Suprapubic skin (tissue), 4 donors: ENCODE measurements at regions not wholly inside any gene's neighbourhood (a gene's known extent, or its start where the extent isn't known, plus 50 kb on each side); places are given as distances from the start of the nearest gene placed in this dataset.

Experiments used
- DNase-seq, 2 donors: peaks; one replicate each; pipeline ENCODE4 v3.0.0-alpha.2; 2019; ENCODE audit warnings: low spot score in 2 of 2
- H3K27ac ChIP-seq: fragments of 200-600 bp; sonication (generic); one replicate; pipeline ENCODE4 v1.5.1; 2019
- H3K27me3 ChIP-seq: fragments of 200-600 bp; sonication (generic); one replicate; pipeline ENCODE4 v1.5.1; 2019
- H3K36me3 ChIP-seq: fragments of 200-600 bp; sonication (generic); one replicate; pipeline ENCODE4 v1.5.1; 2019
- H3K4me1 ChIP-seq: fragments of 200-600 bp; sonication (generic); one replicate; pipeline ENCODE4 v1.5.1; 2019
- H3K4me3 ChIP-seq: fragments of 200-600 bp; sonication (generic); one replicate; pipeline ENCODE4 v1.5.1; 2019; ENCODE audit warnings: mild to moderate bottlenecking
- H3K9me3 ChIP-seq: fragments of 200-600 bp; sonication (generic); one replicate; pipeline ENCODE4 v1.5.1; 2019
- EP300 ChIP-seq: sonication (generic); formaldehyde crosslinking; IDR thresholded peaks from one replicate; pipeline ENCODE4 v1.6.1; 2017; ENCODE audit warnings: antibody characterized with exemption
- POLR2A ChIP-seq, 2 donors: fragments of 450-650 bp; IDR thresholded peaks; one replicate each; pipeline ENCODE4 v1.6.1; 2017; ENCODE audit warnings: antibody characterized with exemption in 2 of 2, mild to moderate bottlenecking in 2 of 2, moderate library complexity in 2 of 2
- POLR2AphosphoS5 ChIP-seq, 3 donors: sonication (generic); formaldehyde crosslinking; IDR thresholded peaks; one replicate each; pipeline ENCODE4 v1.6.1; 2017; ENCODE audit warnings: antibody characterized with exemption in 3 of 3
- WGBS: methylation state at CpG from one replicate; pipeline ENCODE4 v1.1.5; 2018; 5-methylcytosine and 5-hydroxymethylcytosine counted together
- TF ChIP-seq, protein P1 (sequence below), 2 donors: fragments of 200-600 bp in 1 of 2; fragments of 450-650 bp in 1 of 2; sonication (generic) in 1 of 2; IDR thresholded peaks; one replicate each; pipeline ENCODE4 v1.5.1; 2016 to 2019; ENCODE audit warnings: antibody characterized with exemption in 2 of 2, mild to moderate bottlenecking in 1 of 2, moderate library complexity in 1 of 2

DNA sequence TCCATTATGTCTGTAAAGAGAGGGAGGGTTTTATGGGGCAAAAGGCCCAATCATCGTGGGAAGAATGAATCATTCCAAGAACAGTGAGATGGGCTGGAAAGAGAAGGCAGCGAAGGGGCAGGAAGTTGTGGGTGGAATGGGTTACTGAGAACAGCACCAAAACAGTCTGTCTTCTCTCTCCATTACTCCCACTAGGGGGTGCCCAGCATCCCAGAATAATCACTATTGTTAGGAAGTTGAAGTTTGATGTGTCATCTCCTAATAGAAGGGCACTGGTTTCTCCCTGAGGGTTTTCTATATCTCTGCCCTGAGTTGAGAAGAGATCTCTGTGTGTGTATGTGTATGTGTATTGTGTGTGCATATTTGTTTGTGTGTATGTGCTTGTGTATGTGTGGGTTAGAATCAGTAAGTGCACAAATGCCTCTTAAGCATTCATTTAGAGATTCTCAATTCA lies 76.6 kb upstream of the MAP4K3 start:
- no peak overlapping the region for H3K27ac ChIP-seq
- WGBS = 45% methylated on average over 2 of the region's 2 CpGs
- no peaks in the 10 kb centered on the region for H3K36me3 ChIP-seq
- no peaks in the 10 kb centered on the region for H3K4me1 ChIP-seq
- no peak overlapping the region for H3K4me3 ChIP-seq
- DNase-seq = no peak
- no peaks in the 10 kb centered on the region for H3K27me3 ChIP-seq
- no peaks in the 10 kb centered on the region for H3K9me3 ChIP-seq
- no peak for TF ChIP-seq POLR2AphosphoS5 (IDR thresholded peaks at IDR 0.05)
- TF ChIP-seq, protein P1, sequence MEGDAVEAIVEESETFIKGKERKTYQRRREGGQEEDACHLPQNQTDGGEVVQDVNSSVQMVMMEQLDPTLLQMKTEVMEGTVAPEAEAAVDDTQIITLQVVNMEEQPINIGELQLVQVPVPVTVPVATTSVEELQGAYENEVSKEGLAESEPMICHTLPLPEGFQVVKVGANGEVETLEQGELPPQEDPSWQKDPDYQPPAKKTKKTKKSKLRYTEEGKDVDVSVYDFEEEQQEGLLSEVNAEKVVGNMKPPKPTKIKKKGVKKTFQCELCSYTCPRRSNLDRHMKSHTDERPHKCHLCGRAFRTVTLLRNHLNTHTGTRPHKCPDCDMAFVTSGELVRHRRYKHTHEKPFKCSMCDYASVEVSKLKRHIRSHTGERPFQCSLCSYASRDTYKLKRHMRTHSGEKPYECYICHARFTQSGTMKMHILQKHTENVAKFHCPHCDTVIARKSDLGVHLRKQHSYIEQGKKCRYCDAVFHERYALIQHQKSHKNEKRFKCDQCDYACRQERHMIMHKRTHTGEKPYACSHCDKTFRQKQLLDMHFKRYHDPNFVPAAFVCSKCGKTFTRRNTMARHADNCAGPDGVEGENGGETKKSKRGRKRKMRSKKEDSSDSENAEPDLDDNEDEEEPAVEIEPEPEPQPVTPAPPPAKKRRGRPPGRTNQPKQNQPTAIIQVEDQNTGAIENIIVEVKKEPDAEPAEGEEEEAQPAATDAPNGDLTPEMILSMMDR (IDR thresholded peaks at IDR 0.05) = peak; percentile 16 to 33

DNA sequence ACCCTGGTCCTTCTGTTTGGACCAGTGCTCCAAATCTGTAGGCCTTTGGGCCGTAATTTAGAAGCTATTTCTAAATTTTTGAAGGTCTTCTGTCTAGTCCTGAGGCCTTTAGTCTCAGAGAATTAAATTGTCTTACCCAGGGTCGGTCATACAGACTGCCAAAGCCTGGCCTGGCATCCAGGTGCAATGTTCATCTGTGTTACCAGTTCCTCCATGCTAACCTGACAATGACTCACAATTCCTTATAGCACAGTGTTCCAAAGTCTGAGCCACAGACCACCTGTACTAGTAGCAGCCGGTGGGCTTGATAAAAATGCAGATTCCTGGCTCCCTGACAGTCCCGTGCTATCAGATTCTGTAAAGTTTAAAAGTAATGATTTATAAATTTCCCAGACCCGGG lies 77.7 kb upstream of the MAP4K3 start:
- Histone ChIP-seq H3K9me3 (no peaks in the 10 kb centered on the region), H3K4me1 (no peaks in the 10 kb centered on the region), H3K36me3 (no peaks in the 10 kb centered on the region), H3K4me3 (no peak overlapping the region), H3K27me3 (no peaks in the 10 kb centered on the region), H3K27ac (no peak overlapping the region)
- no peak for DNase-seq
- 96% methylated on average over 5 of the region's 5 CpGs for WGBS
- TF ChIP-seq POLR2AphosphoS5 (IDR thresholded peaks at IDR 0.05) (no peak), EP300 (no peak), POLR2A (IDR thresholded peaks at IDR 0.05) (no peak)
- TF ChIP-seq, protein P1 (IDR thresholded peaks at IDR 0.05) = no peak

DNA sequence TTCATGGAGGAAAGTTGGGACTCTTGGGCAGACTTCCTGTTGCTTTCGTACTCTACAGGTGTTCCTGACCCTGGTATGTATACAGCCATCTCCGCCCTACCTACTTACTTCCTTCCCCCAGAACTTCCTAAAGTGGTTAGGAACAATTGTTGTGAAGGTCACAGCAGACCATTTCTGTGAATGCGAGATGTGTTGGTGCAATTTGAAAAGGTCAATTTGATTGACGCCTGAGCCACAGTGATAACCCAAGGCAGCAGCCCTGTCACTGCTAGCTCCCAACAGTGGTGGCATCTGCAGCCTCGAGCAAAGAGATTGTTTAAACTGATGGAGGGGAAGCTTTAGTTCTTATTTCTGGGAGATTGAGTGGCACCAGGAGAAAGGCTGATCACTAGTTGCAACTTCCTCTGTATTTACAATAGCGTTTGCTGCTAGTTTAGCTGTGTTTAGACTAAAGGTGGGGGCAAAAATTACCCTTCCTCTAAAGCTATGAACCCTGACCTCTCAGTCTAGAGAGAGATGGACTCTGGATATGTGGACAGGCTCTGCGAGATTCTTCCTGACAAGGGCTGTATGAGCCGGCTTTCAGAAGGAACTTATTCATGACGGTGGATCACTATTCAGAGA lies 78.3 kb upstream of the MAP4K3 start:
- H3K9me3 ChIP-seq = no peaks in the 10 kb centered on the region
- WGBS = 91% methylated on average over 9 of the region's 9 CpGs
- TF ChIP-seq EP300 (no peak), POLR2AphosphoS5 (IDR thresholded peaks at IDR 0.05) (no peak), POLR2A (IDR thresholded peaks at IDR 0.05) (no peak)
- TF ChIP-seq, protein P1 (IDR thresholded peaks at IDR 0.05) = no peak
- H3K27ac ChIP-seq = no peak overlapping the region
- H3K27me3 ChIP-seq = no peaks in the 10 kb centered on the region
- no peaks in the 10 kb centered on the region for H3K36me3 ChIP-seq
- no peak for DNase-seq
- no peaks in the 10 kb centered on the region for H3K4me1 ChIP-seq
- H3K4me3 ChIP-seq = no peak overlapping the region

DNA sequence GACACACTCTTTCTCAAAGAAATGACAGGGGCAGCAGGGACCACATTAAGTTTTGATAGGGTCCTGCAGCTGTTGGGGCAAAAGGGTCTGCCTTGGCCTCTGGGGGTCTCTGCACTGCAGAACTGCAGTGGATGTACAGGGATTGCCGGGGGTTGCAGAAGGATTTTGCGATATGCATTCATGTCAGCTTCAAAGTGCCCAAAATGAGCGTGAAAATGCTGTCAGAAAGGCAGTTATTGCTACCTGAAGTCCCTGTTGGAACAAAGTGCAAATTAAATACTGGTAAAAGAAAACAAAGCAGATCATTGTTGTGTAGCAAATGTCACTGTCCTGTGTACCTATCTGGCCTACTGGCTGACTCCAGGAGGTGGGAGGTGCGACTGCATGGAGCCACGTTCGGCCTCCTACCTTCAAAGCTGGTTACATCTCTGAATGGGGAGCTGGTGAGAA lies 78.8 kb upstream of the MAP4K3 start:
- Histone ChIP-seq H3K36me3 (no peaks in the 10 kb centered on the region), H3K9me3 (no peaks in the 10 kb centered on the region), H3K4me3 (no peak overlapping the region), H3K4me1 (no peaks in the 10 kb centered on the region), H3K27ac (no peak overlapping the region), H3K27me3 (no peaks in the 10 kb centered on the region)
- no peak for DNase-seq
- 87% methylated on average over 6 of the region's 6 CpGs for whole genome bisulfite sequencing
- no peak for TF ChIP-seq POLR2AphosphoS5 (IDR thresholded peaks at IDR 0.05)
- no peak for TF ChIP-seq EP300
- TF ChIP-seq POLR2A (IDR thresholded peaks at IDR 0.05) = no peak
- TF ChIP-seq, protein P1 (IDR thresholded peaks at IDR 0.05) = no peak

DNA sequence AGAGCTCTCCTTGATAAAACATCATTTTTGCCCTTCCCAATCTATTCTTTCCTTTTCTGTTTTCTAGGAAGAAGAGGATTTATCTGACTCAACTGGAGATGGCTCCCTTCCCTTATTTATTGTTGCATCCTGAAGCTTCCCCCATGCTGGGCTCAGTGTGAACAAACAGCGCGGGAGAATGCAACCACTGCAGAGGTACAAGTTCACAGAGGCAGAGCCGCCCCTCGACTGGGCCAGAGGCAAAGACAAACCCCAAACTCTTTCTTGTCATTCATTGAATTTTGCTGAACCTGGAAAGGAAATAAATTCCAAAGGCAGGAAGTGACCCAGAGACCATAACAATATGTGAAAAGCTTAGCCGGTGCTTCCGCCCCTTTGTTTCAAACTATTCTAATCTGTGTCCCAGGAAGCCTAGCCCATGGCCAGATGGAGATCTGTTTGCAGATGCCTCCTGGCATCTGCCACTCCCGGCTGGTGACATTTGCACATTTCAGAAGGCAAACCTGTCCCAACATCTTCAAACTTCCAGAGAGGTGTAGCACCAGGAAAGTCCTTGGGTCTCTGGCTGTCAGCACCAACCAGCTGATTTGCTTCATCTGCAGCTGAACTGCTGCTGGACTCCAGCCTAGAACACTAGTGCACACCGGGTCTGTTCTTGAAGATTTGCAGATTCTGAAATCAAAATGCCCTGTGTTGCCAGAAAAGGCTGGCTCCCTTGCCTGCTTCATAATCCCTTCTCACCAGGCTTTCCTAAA lies 79.4 kb upstream of the MAP4K3 start:
- no peak overlapping the region for H3K4me3 ChIP-seq
- H3K27me3 ChIP-seq = no peaks in the 10 kb centered on the region
- DNase-seq = no peak
- TF ChIP-seq, protein P1 (IDR thresholded peaks at IDR 0.05) = no peak
- TF ChIP-seq EP300 (no peak), POLR2A (IDR thresholded peaks at IDR 0.05) (no peak), POLR2AphosphoS5 (IDR thresholded peaks at IDR 0.05) (no peak)
- 70% methylated on average over 8 of the region's 8 CpGs for WGBS
- no peaks in the 10 kb centered on the region for H3K4me1 ChIP-seq
- no peaks in the 10 kb centered on the region for H3K9me3 ChIP-seq
- no peaks in the 10 kb centered on the region for H3K36me3 ChIP-seq
- H3K27ac ChIP-seq = no peak overlapping the region
